ENCODE measurements at regions not wholly inside any gene's neighbourhood (a gene's known extent, or its start where the extent isn't known, plus 50 kb on each side); places are given as distances from the start of the nearest gene placed in this dataset.

- no peak for DNase-seq
Observed at GRCh38 chr10:113447278-113447677, 105.6 kb upstream of the HABP2 start.

DNA sequence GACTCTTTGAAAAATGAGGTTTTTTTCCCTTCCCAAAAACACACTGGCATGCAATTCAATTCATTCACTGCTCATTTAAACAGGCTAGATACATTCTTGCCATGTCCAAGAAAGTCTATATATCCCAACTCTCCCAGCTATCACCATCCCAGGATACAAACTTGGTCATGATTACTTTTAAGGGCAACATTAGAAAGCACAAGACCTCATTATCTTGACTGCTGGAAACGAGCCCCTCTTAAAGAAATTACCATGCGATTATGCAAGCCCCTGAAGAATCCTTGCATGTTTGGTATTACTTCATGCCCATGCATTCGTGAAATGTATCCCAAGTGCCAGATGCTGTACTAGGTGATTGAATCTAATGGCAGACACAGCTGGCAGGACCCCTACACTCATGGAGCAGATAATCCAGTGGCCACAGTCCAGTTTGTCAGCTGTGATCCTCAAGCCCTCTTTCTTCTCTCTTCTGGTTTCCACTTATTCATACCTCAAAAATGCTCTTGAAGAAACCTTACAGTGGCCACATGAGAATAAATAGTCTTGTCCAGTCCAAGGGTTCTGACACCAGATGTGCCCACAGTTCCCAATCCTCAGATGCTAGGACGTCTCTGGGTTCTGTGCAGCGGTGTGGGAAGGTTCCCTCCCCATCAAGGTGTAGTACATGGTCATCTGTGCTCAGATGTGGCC is 103.7 kb upstream of the HABP2 start:
- DNase-seq = no peak

GRCh38 chr10:113450046-113450804 is 102.6 kb upstream of the HABP2 start:
- no peak for DNase-seq

DNA sequence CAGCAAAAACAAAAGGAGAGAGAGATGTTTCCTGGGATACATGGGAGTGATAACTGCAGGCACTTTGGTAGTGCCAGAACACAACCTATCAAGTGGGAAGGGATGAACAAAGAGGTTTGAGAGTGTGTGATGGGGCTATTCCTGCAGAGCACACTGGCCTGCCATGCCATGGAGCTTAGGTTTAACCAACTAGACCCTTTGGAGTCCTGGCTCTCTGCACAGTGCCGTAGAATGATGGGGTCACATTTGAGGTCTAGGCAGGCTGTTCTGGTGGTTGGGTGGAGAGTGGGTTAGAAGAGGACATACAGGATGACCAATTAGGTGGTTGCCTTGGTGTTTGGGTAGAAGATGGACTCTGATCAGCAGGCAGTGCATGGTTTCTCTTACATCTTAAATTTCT is 101.9 kb upstream of the HABP2 start:
- no peak for DNase-seq

GRCh38 chr10:113452146-113452845 is 100.6 kb upstream of the HABP2 start:
- no peak for DNase-seq

- no peak for DNase-seq
Observed at GRCh38 chr10:113453351-113453750, 99.5 kb upstream of the HABP2 start.

DNA sequence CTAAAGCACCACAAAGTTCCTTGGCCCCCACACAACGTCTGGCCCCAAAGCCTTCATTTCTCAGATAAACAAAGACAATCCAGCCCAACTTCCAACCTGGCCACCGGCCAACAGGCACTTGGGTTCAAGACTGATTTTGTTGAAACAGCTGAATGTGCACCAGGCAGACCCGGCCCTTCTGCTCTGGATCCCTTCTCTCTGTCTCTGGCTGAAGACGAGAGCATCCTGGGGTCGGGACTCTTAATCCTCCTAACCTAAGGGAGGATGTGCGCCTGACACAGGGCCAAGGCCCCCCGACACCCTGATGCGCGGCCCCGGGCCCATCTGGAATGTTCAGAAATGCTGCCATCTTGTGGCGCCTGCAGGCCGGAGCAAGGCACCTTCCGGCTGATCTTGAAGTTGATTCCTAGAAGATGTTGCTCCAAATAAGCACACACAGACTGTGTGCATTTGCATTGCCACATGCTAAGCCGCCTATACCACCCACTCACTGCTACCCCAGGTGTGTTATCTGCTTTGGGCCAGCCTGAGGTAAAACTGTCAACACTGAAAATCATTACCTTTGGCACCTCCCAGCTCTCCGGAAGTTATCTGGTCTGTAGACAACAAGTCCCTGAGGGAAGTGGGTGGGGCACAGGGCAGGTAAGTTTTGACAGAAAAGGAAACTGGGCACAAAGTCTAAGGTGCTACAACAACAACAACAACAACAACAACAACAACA is 98.4 kb upstream of the HABP2 start:
- no peak for DNase-seq

DNA sequence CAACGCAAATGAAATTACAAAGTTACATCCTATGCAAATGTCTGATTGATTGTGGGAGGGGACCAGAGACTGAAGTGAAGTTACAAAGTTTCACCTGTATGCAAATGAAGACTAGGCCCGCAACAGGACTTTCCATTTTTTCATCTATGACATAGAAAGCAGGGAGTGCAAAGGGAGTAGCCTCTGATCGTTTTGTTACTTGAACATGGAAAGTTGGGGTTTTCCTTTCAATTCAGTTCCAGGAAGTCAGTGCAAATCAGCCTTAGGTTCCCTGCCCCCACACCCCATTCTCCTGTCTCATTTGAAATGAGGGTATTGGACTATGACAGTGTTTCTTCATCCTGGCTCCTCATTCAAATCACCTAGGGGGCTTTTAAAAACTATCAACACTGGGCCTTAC is 96.9 kb upstream of the HABP2 start:
- DNase-seq = no peak

GRCh38 chr10:113456741-113457140 is 96.1 kb upstream of the HABP2 start:
- no peak for DNase-seq

GRCh38 chr10:113457408-113457807 is 95.4 kb upstream of the HABP2 start:
- no peak for DNase-seq

DNA sequence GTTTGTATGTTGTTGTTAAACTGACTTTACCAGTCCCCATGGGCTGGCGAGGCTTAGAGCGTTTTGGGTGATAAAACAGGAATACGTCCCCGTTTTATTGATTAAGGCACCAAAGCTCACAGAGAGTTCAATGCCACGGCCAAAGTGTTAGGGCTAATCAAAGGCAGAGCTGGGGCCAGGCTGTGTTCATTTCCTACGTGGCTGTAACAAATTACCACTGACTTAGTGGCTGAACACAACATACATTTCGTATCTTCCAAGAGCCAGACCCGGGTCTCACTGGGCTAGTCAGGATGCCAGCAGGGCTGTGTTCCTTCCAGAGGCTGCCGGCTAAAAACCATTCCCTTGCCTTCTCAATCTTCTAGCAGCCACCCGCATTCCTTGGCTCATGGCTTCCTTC is 94.4 kb upstream of the HABP2 start:
- no peak for DNase-seq

GRCh38 chr10:113458944-113459343 is 93.9 kb upstream of the HABP2 start:
- no peak for DNase-seq

DNA sequence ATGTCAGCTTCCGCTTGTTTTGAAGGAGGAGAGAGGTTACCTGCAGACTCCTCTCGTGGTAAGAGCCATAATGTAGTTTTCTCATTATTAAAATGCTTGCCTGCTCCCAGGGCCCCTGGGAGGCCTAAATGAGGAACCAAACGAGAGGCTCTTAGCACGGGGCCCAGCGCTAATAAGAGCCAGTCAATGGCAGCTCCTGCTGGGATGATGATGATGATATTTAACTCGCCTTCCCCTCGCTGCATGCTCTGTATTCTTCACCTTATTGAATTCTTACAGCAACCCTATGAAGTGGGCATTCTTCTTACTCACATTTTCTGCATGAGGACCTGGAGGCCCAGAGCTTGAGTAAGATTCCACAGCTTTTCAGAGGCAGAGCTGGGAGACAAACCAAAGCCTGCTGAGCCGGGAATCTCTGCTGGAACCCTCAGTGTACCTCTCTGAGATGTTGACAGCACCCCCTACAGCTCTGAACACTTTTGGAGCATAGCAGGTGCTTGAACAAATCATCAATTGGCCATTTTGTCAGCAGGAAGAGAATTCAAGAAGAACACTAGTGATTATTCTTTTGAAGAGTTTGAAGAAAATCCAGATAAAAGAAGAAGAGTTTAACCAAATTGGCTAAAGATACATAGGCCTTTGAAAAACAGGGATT is 93.1 kb upstream of the HABP2 start:
- no peak for DNase-seq

- no peak for DNase-seq
Observed at GRCh38 chr10:113463083-113463482, 89.8 kb upstream of the HABP2 start.

DNA sequence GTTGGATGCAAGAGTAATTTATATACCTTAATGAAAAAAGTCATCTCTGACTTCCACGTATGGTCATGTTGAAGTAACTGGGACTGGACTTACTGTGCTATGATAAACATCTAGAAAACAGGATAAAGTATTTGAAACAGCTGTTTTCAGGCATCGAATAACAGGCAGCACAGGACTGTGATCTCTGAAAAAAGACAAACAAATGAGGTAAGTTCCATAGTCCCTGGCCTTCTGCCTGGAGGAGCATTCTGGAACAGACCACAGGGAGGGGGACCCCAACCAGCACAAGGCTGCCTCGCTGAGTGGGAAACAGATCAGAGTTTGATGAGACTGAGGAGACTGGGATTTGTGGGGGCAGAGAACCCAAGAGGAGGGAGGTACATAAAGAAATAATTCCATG is 89.1 kb upstream of the HABP2 start:
- DNase-seq = no peak

GRCh38 chr10:113469796-113470195 is 83.1 kb upstream of the HABP2 start:
- no peak for DNase-seq

DNA sequence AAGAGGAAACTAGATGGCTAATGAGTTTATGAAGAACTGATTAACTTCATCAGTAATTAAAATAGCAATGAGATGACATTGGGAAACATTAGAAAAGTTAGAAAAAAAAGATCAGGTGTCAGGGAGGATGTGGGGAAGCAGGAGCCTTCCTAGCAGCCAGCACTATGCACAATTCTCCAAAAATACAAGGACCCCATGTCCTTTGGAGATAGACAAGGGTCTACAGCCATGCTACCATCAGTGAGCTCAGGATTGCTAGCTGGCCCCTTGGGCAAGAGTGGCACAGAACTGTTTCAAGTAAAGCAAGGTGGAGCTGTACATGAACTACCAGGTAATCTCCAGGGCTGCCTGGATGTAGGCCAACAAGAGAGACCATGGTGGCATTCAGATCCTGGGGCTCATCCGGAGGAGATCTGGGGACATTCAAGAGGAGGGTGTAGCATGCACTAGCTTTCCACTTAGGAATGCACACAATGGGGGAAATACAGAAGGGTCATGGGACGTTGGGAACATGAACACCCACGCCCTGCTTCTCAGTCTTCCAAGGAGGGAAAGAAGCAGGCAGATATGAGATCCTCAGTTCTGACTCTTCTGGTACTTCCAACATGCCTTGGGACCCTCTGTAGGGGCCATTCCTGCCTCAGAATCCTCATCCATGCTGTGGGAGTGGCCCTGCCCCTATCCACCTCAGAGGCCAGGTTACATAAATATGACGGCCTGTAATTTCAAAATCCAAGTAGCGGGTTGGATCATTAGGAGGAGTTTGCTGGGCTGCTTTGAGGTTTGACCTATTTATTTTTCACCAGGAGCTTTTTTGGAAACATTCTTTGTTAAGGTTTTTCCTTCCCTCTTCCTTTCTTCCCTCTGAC is 82.2 kb upstream of the HABP2 start:
- DNase-seq = no peak

GRCh38 chr10:113471241-113471996 is 81.4 kb upstream of the HABP2 start:
- no peak for DNase-seq

- DNase-seq = no peak
Observed at GRCh38 chr10:113473011-113473410, 79.8 kb upstream of the HABP2 start.

GRCh38 chr10:113473851-113474250 is 79.0 kb upstream of the HABP2 start:
- no peak for DNase-seq

- no peak for DNase-seq
Observed at GRCh38 chr10:113474752-113475151, 78.1 kb upstream of the HABP2 start.

Data from NCI-H2029 (cell line).